Endodermal cell (in vitro differentiated cells): ENCODE measurements at regions not wholly inside any gene's neighbourhood (a gene's known extent, or its start where the extent isn't known, plus 50 kb on each side); places are given as distances from the start of the nearest gene placed in this dataset.

Experiments used
- DNase-seq: peaks from one replicate; pipeline ENCODE4 v3.0.0-alpha.2; 2017
- H3K27ac ChIP-seq: 2 replicates; pipeline ENCODE4 v1.5.1; 2013; ENCODE audit warnings: mild to moderate bottlenecking, low read depth, low read length, moderate library complexity
- H3K27me3 ChIP-seq: 2 replicates; pipeline ENCODE4 v1.6.1; 2013; ENCODE audit warnings: mild to moderate bottlenecking, low read length, moderate library complexity; ENCODE audit not compliant: insufficient read depth, control insufficient read depth, poor library complexity, severe bottlenecking
- H3K36me3 ChIP-seq: 2 replicates; pipeline ENCODE4 v1.7.0; 2013; ENCODE audit warnings: mild to moderate bottlenecking, low read length, moderate library complexity; ENCODE audit not compliant: control insufficient read depth, insufficient read depth
- H3K4me1 ChIP-seq: one replicate; pipeline ENCODE4 v1.7.0; 2013; ENCODE audit warnings: low read length; ENCODE audit not compliant: control insufficient read depth, insufficient read depth
- H3K4me3 ChIP-seq: 2 replicates; pipeline ENCODE4 v1.5.1; 2013; ENCODE audit warnings: mild to moderate bottlenecking, low read length, moderate library complexity
- H3K9ac ChIP-seq: 2 replicates; pipeline ENCODE4 v1.6.1; 2013; ENCODE audit warnings: mild to moderate bottlenecking, low read length, moderate library complexity; ENCODE audit not compliant: poor library complexity, severe bottlenecking; ENCODE audit errors: extremely low read depth
- H3K9me3 ChIP-seq: 2 replicates; pipeline ENCODE4 v1.6.1; 2013; ENCODE audit warnings: mild to moderate bottlenecking, low read length, moderate library complexity; ENCODE audit not compliant: control insufficient read depth
- H3K27ac Mint-ChIP-seq: 2 replicates; pipeline ENCODE4 v1.8.0; 2020; ENCODE audit warnings: mixed read lengths
- H3K27me3 Mint-ChIP-seq: 2 replicates; pipeline ENCODE4 v1.8.0; 2021; ENCODE audit warnings: mild to moderate bottlenecking, mixed read lengths; ENCODE audit not compliant: insufficient read depth
- H3K36me3 Mint-ChIP-seq: 2 replicates; pipeline ENCODE4 v1.8.0; 2020; ENCODE audit warnings: low read depth, mixed read lengths
- H3K4me1 Mint-ChIP-seq: 2 replicates; pipeline ENCODE4 v1.8.0; 2020; ENCODE audit warnings: mixed read lengths
- H3K4me3 Mint-ChIP-seq: 2 replicates; pipeline ENCODE4 v1.8.0; 2020; ENCODE audit warnings: mild to moderate bottlenecking, moderate library complexity, mixed read lengths
- H3K9me3 Mint-ChIP-seq: 2 replicates; pipeline ENCODE4 v1.8.0; 2020; ENCODE audit warnings: mild to moderate bottlenecking, mixed read lengths
- CTCF ChIP-seq: fragments of 200-600 bp; sonication (generic); conservative IDR thresholded peaks from 2 replicates; pipeline ENCODE4 v1.5.0; 2021; ENCODE audit warnings: antibody characterized with exemption, mild to moderate bottlenecking
- WGBS, 2 experiments: methylation state at CpG; one replicate each; pipeline versions ENCODE4 v1.1.5 to v1.1.7; 2013; ENCODE audit warnings: missing lambda C conversion rate in 2 of 2, mixed read lengths in 1 of 2; ENCODE audit not compliant: insufficient coverage in 1 of 2, insufficient read length in 1 of 2; 5-methylcytosine and 5-hydroxymethylcytosine counted together

GRCh38 chr14:83733670-83734069 is 1796.3 kb upstream of the FLRT2 start:
- no peak overlapping the region for H3K4me3 Mint-ChIP-seq
- peaks cover 2% of the 10 kb centered on the region for H3K36me3 Mint-ChIP-seq
- Histone ChIP-seq H3K4me3 (no peak overlapping the region), H3K36me3 (no peaks in the 10 kb centered on the region), H3K27ac (no peak overlapping the region), H3K9me3 (no peaks in the 10 kb centered on the region), H3K27me3 (no peaks in the 10 kb centered on the region), H3K4me1 (no peaks in the 10 kb centered on the region), H3K9ac (no peak overlapping the region)
- H3K9me3 Mint-ChIP-seq: peaks cover 30% of the 10 kb centered on the region
- no peaks in the 10 kb centered on the region for H3K27me3 Mint-ChIP-seq
- DNase-seq: no peak
- H3K27ac Mint-ChIP-seq: no peak overlapping the region
- no peaks in the 10 kb centered on the region for H3K4me1 Mint-ChIP-seq
- no peak for TF ChIP-seq CTCF
- 87% methylated on average over 1 of the region's 1 CpG; no CpG with 5 or more reads in 1 of the 2 experiments for WGBS, 2 experiments

GRCh38 chr14:83734431-83734830 is 1795.5 kb upstream of the FLRT2 start:
- H3K4me3 Mint-ChIP-seq: no peak overlapping the region
- no peaks in the 10 kb centered on the region for H3K27me3 Mint-ChIP-seq
- Histone ChIP-seq H3K4me3 (no peak overlapping the region), H3K9ac (no peak overlapping the region), H3K27me3 (no peaks in the 10 kb centered on the region), H3K9me3 (no peaks in the 10 kb centered on the region), H3K27ac (no peak overlapping the region), H3K4me1 (no peaks in the 10 kb centered on the region), H3K36me3 (no peaks in the 10 kb centered on the region)
- H3K27ac Mint-ChIP-seq: no peak overlapping the region
- TF ChIP-seq CTCF: no peak
- WGBS, 2 experiments: 91 to 100% methylated on average over 1 to 7 of the region's 7 CpGs
- no peaks in the 10 kb centered on the region for H3K36me3 Mint-ChIP-seq
- no peaks in the 10 kb centered on the region for H3K4me1 Mint-ChIP-seq
- H3K9me3 Mint-ChIP-seq: peaks cover 25% of the 10 kb centered on the region
- DNase-seq: no peak

- TF ChIP-seq CTCF: no peak
- DNase-seq: no peak
- WGBS, 2 experiments: 98 to 100% methylated on average over 2 to 3 of the region's 3 CpGs
- no peaks in the 10 kb centered on the region for H3K9me3 Mint-ChIP-seq
- H3K27me3 ChIP-seq: no peaks in the 10 kb centered on the region
- H3K36me3 ChIP-seq: no peaks in the 10 kb centered on the region
- no peak overlapping the region for H3K4me3 Mint-ChIP-seq
- no peaks in the 10 kb centered on the region for H3K9me3 ChIP-seq
- H3K27me3 Mint-ChIP-seq: no peaks in the 10 kb centered on the region
- H3K27ac Mint-ChIP-seq: no peak overlapping the region
- no peak overlapping the region for H3K27ac ChIP-seq
- H3K9ac ChIP-seq: no peak overlapping the region
- H3K4me3 ChIP-seq: no peak overlapping the region
- H3K4me1 ChIP-seq: no peaks in the 10 kb centered on the region
- no peaks in the 10 kb centered on the region for H3K4me1 Mint-ChIP-seq
- no peaks in the 10 kb centered on the region for H3K36me3 Mint-ChIP-seq
Observed at GRCh38 chr14:83741269-83741668, 1788.7 kb upstream of the FLRT2 start.
